Esophagus muscularis mucosa (tissue), 4 donors: ENCODE measurements at regions not wholly inside any gene's neighbourhood (a gene's known extent, or its start where the extent isn't known, plus 50 kb on each side); places are given as distances from the start of the nearest gene placed in this dataset.
A peak's percentile ranks its signal among the peaks of the same experiment; 100 is the strongest.

Source experiments
- DNase-seq: peaks from one replicate; pipeline ENCODE4 v3.0.0-alpha.2; 2017; ENCODE audit errors: extremely low spot score
- H3K27ac ChIP-seq, 4 donors: fragments of 200-600 bp; sonication (generic); replicated peaks in 1 of 4; 1 replicate in 3 of 4; 2 replicates in 1 of 4; pipeline ENCODE4 v1.5.1; 2016 to 2019; ENCODE audit warnings: mild to moderate bottlenecking in 1 of 4
- H3K27me3 ChIP-seq, 4 donors: fragments of 200-600 bp; sonication (generic); one replicate each; pipeline versions ENCODE4 v1.5.1 to v1.6.0; 2016 to 2019
- H3K36me3 ChIP-seq, 4 donors: fragments of 200-600 bp; sonication (generic); one replicate each; pipeline ENCODE4 v1.5.1; 2016 to 2019
- H3K4me1 ChIP-seq, 4 donors: fragments of 200-600 bp; sonication (generic); one replicate each; pipeline ENCODE4 v1.5.1; 2016 to 2019
- H3K4me3 ChIP-seq, 4 donors: fragments of 200-600 bp; sonication (generic); 1 replicate in 2 of 4; 2 replicates in 2 of 4; pipeline ENCODE4 v1.5.1; 2016 to 2019; ENCODE audit warnings: mild to moderate bottlenecking in 4 of 4, moderate library complexity in 1 of 4
- H3K9me3 ChIP-seq, 4 donors: fragments of 200-600 bp; sonication (generic); 1 replicate in 3 of 4; 2 replicates in 1 of 4; pipeline ENCODE4 v1.5.1; 2016 to 2019
- CTCF ChIP-seq, 3 experiments: fragments of 200-600 bp in 2 of 3; fragments of 450-650 bp in 1 of 3; sonication (generic) in 2 of 3; IDR thresholded peaks; one replicate each; pipeline ENCODE4 v1.5.1; 2017 to 2019; ENCODE audit warnings: antibody characterized with exemption in 3 of 3, mild to moderate bottlenecking in 2 of 3, moderate library complexity in 1 of 3
- EP300 ChIP-seq: sonication (generic); formaldehyde crosslinking; IDR thresholded peaks from one replicate; pipeline ENCODE4 v1.6.1; 2017; ENCODE audit warnings: antibody characterized with exemption
- POLR2A ChIP-seq: fragments of 450-650 bp; IDR thresholded peaks from one replicate; pipeline ENCODE4 v1.6.1; 2017; ENCODE audit warnings: antibody characterized with exemption, moderate library complexity, mild to moderate bottlenecking, low read depth
- POLR2AphosphoS5 ChIP-seq, 2 donors: sonication (generic); formaldehyde crosslinking; IDR thresholded peaks; one replicate each; pipeline ENCODE4 v1.6.1; 2017; ENCODE audit warnings: antibody characterized with exemption in 2 of 2
- WGBS: methylation state at CpG from one replicate; pipeline ENCODE4 v1.1.5; 2018; 5-methylcytosine and 5-hydroxymethylcytosine counted together
- intact Hi-C: fragments of 100-400 bp; cut with DNase I; formaldehyde crosslinking; loops from one replicate; pipeline ENCODE4 v1.15.1; 2023

DNA sequence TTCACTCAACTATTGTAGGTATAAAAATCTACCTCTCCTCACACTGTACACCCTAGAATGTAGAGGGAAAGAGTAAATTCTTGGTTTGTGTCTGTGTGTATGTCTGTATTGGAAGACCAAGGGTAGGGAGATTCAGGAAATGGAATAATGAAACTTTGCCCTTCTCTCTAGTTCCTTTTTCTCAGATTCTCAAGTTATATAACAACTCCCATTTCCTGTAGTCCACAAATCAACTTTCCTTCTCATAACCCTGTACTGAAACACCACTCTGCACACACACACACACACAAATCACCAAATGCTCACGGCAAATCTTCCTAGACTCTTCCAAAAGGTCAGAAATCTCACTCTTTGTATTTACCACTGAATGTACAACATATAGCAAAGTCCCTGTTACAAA lies 824.5 kb upstream of the DIAPH2 start:
- intact Hi-C loops, result no loop called here
- TF ChIP-seq POLR2AphosphoS5 (IDR thresholded peaks at IDR 0.05), result no peak
- no peak for TF ChIP-seq CTCF (IDR thresholded peaks at IDR 0.05)
- no peak for TF ChIP-seq POLR2A
- no peak for TF ChIP-seq EP300
- H3K4me1 ChIP-seq, result no peaks in the 10 kb centered on the region
- H3K4me3 ChIP-seq, result no peak overlapping the region
- H3K9me3 ChIP-seq, result peaks cover 0 to 4% (median 0%) of the 10 kb centered on the region in 4 donors
- H3K27me3 ChIP-seq, result no peaks in the 10 kb centered on the region
- no peaks in the 10 kb centered on the region for H3K36me3 ChIP-seq
- DNase-seq, result no peak
- no peak overlapping the region for H3K27ac ChIP-seq
- 77% methylated on average over 1 of the region's 1 CpG for whole genome bisulfite sequencing

DNA sequence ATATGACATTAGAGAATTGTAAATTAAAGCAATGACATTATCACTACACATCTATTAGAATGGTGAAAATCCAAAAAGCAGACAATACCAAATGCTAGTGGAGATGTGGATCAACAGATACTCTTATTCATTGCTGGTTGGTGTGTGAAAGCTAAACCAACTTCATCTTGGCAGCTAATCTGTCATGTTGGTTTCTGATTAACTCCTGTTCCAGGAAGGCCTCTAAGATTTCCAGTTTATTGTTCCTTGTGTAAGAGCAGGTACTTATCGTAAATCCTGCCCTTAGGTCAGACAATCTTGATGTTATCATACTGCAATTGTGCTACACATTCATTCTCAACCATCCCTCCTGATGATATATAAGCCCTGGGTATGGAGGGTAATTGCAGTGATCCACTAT lies 809.0 kb upstream of the DIAPH2 start:
- no peak for DNase-seq
- Histone ChIP-seq H3K4me1 (no peaks in the 10 kb centered on the region), H3K36me3 (no peaks in the 10 kb centered on the region), H3K27ac (no peak overlapping the region), H3K27me3 (no peaks in the 10 kb centered on the region), H3K4me3 (no peak overlapping the region), H3K9me3 (no peaks in the 10 kb centered on the region)
- intact Hi-C loops, result no loop called here
- TF ChIP-seq POLR2A, result no peak
- TF ChIP-seq EP300, result no peak
- TF ChIP-seq CTCF (IDR thresholded peaks at IDR 0.05), result no peak
- TF ChIP-seq POLR2AphosphoS5 (IDR thresholded peaks at IDR 0.05), result no peak
- WGBS, result 84% methylated on average over 1 of the region's 1 CpG

GRCh38 chrX:95878874-95879273 lies 805.8 kb upstream of the DIAPH2 start:
- intact Hi-C loops, result no loop called here
- Histone ChIP-seq H3K4me3 (no peak overlapping the region), H3K27me3 (no peaks in the 10 kb centered on the region), H3K9me3 (no peaks in the 10 kb centered on the region), H3K4me1 (peaks cover 0 to 2% (median 0%) of the 10 kb centered on the region in 4 donors), H3K36me3 (no peaks in the 10 kb centered on the region), H3K27ac (no peak overlapping the region)
- 40% methylated on average over 4 of the region's 4 CpGs for WGBS
- no peak for DNase-seq
- TF ChIP-seq EP300 (no peak), POLR2A (no peak), CTCF (IDR thresholded peaks at IDR 0.05) (no peak), POLR2AphosphoS5 (IDR thresholded peaks at IDR 0.05) (no peak)

DNA sequence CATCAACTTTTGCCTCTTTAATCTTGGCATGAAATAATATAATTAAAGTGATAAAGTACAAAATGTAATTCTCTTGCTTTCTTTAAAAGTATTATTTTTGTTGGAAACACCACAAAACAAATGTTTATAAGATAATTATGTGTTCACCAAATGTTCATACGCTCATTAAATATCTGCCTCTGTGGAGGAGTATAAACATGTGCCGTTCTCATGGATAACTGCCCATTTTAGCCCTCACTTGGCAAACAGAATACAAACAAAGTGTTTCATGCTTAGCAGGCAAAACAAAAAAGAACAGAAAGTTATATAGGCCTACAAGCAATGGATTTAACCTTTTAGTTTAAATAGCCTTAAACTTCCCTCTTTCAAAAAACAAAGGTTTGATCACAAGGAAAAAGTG lies 800.5 kb upstream of the DIAPH2 start:
- TF ChIP-seq POLR2AphosphoS5 (IDR thresholded peaks at IDR 0.05) (no peak), POLR2A (no peak), EP300 (no peak), CTCF (IDR thresholded peaks at IDR 0.05) (no peak)
- Histone ChIP-seq H3K4me1 (peaks cover 0 to 20% (median 11%) of the 10 kb centered on the region in 4 donors), H3K9me3 (no peaks in the 10 kb centered on the region), H3K4me3 (no peak overlapping the region), H3K27me3 (no peaks in the 10 kb centered on the region), H3K27ac (peak overlapping the region in 2 of 4 donors; percentile 46 to 51), H3K36me3 (no peaks in the 10 kb centered on the region)
- intact Hi-C loops, result no loop called here
- no peak for DNase-seq
- 38% methylated on average over 2 of the region's 2 CpGs for WGBS

DNA sequence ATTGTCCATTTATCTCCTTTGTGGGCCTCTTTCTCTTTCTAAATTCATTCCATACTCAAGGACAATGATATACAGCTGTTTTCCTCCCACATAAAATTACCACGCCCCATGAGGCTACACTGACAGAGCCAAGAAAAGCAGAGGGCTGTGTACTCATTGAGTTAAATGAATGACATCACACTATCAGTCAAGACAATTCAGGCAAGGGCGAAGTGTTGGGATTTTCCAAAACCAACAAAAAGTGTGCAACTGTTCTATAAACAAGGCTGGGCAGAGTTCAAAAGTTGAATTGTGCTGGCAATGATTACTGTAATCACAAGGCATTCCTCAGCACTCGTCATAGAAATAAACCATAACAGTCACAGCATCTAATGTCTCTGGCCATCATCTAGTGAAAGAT lies 799.6 kb upstream of the DIAPH2 start:
- no peaks in the 10 kb centered on the region for H3K27me3 ChIP-seq
- WGBS, result 32% methylated on average over 3 of the region's 3 CpGs
- no peaks in the 10 kb centered on the region for H3K9me3 ChIP-seq
- no peaks in the 10 kb centered on the region for H3K36me3 ChIP-seq
- TF ChIP-seq EP300 (no peak), POLR2A (no peak), CTCF (IDR thresholded peaks at IDR 0.05) (no peak), POLR2AphosphoS5 (IDR thresholded peaks at IDR 0.05) (no peak)
- H3K27ac ChIP-seq, result peak overlapping the region in 2 of 4 donors; percentile 46 to 51
- no peak overlapping the region for H3K4me3 ChIP-seq
- intact Hi-C loops, result no loop called here
- peaks cover 0 to 20% (median 11%) of the 10 kb centered on the region in 4 donors for H3K4me1 ChIP-seq
- no peak for DNase-seq
